K562 (cell line): ENCODE measurements at regions not wholly inside any gene's neighbourhood (a gene's known extent, or its start where the extent isn't known, plus 50 kb on each side); places are given as distances from the start of the nearest gene placed in this dataset.

Source experiments
- ATAC-seq: fragments of 200-7000 bp; cut with Tn5 transposase; 3 replicates; pipeline ENCODE4 v1.9.1; 2020; ENCODE audit warnings: moderate library complexity
- BruUV-seq: library from RNA; stranded (reverse); fragments of 400-500 nt; replicated peaks from 2 replicates; lab custom pipeline; 2021; lab: Mats Ljungman, UMichigan
- CTCF ChIA-PET: fragments of 300-600 bp; formaldehyde crosslinking; extraction: SDS; loops from one replicate; lab custom pipeline; 2021; ENCODE audit warnings: low intra/inter-chr PET ratio; lab: Yijun Ruan, JAX
- POLR2A ChIA-PET: fragments of 300-600, 350-650 bp; sonication (Branson Sonifier 250); formaldehyde crosslinking; extraction: SDS; loops from one replicate; lab custom pipeline; 2021; ENCODE audit warnings: antibody characterized with exemption, inconsistent platforms; lab: Yijun Ruan, JAX
- DNase-seq, 4 experiments: peaks; one replicate each; pipeline versions ENCODE4 v3.0.0 to v3.0.0-alpha.2; 2011 to 2018; ENCODE audit warnings: low spot score in 3 of 4, mixed read lengths in 3 of 4; ENCODE audit errors: extremely low read depth in 1 of 4
- FAIRE-seq: peaks from 2 replicates; lab custom pipeline; 2011; peaks lifted over from hg19 to GRCh38; lab: Jason Lieb, UNC
- H2AFZ ChIP-seq: 2 replicates; pipeline ENCODE4 v1.6.0; 2011; ENCODE audit warnings: low read depth, low read length, control low read depth, inconsistent platforms
- H3K27ac ChIP-seq: fragments of 200-600 bp; 3 replicates; pipeline ENCODE4 v1.8.0; 2011; ENCODE audit warnings: low read depth, mild to moderate bottlenecking, control low read depth, inconsistent platforms, low read length, moderate library complexity, mixed read lengths; ENCODE audit errors: extremely low read depth
- H3K27me3 ChIP-seq, 2 experiments: fragments of 300-600 bp in 1 of 2; 2 replicates in 1 of 2; 3 replicates in 1 of 2; pipeline versions ENCODE4 v1.6.0 to v1.8.0; 2011; ENCODE audit warnings: inconsistent platforms in 2 of 2, low read length in 2 of 2, mild to moderate bottlenecking in 1 of 2, mixed read lengths in 1 of 2, moderate library complexity in 1 of 2; ENCODE audit not compliant: control insufficient read depth in 2 of 2, insufficient read depth in 2 of 2
- H3K36me3 ChIP-seq: fragments of 300-600 bp; 3 replicates; pipeline ENCODE4 v1.8.0; 2011; ENCODE audit warnings: mild to moderate bottlenecking, low read length, inconsistent platforms; ENCODE audit not compliant: control insufficient read depth, insufficient read depth
- H3K4me1 ChIP-seq, 2 experiments: fragments of 200-600 bp in 1 of 2; replicated peaks in 1 of 2; 2 replicates in 1 of 2; 3 replicates in 1 of 2; pipeline versions ENCODE4 v1.5.1 to v1.8.0; 2011; ENCODE audit warnings: inconsistent platforms in 2 of 2, low read length in 2 of 2, mild to moderate bottlenecking in 1 of 2, mixed read lengths in 1 of 2, moderate library complexity in 1 of 2; ENCODE audit not compliant: control insufficient read depth in 2 of 2, insufficient read depth in 2 of 2
- H3K4me2 ChIP-seq: 2 replicates; pipeline ENCODE4 v1.6.1; 2011; ENCODE audit warnings: low read length, control low read depth, inconsistent platforms, mixed read lengths; ENCODE audit not compliant: insufficient read depth
- H3K4me3 ChIP-seq: fragments of 200-600 bp; sonication (generic), shearing (Covaris generic); 2 replicates; pipeline ENCODE4 v1.5.1; 2016; ENCODE audit warnings: control low read depth, inconsistent platforms
- H3K79me2 ChIP-seq: fragments of 200-600 bp; 3 replicates; pipeline ENCODE4 v1.8.0; 2011; ENCODE audit warnings: low read length, inconsistent platforms; ENCODE audit not compliant: control insufficient read depth, insufficient read depth
- H3K9ac ChIP-seq, 2 experiments: 2 replicates each; pipeline versions ENCODE4 v1.6.0 to v1.6.1; 2011; ENCODE audit warnings: low read depth in 2 of 2, low read length in 2 of 2, control low read depth in 1 of 2, inconsistent platforms in 1 of 2, mild to moderate bottlenecking in 1 of 2, mixed read lengths in 1 of 2; ENCODE audit not compliant: insufficient read depth in 1 of 2
- H3K9me1 ChIP-seq: one replicate; pipeline ENCODE4 v1.6.0; 2011; ENCODE audit warnings: inconsistent platforms, mild to moderate bottlenecking, low read length, moderate library complexity; ENCODE audit not compliant: control insufficient read depth, insufficient read depth
- H3K9me3 ChIP-seq: replicated peaks from 2 replicates; pipeline ENCODE4 v1.5.1; 2011; ENCODE audit warnings: low read depth, low read length, inconsistent platforms; ENCODE audit not compliant: control insufficient read depth, insufficient read depth
- H4K20me1 ChIP-seq: replicated peaks from 2 replicates; pipeline ENCODE4 v1.6.1; 2011; ENCODE audit warnings: low read length, inconsistent platforms, mixed read lengths; ENCODE audit not compliant: control insufficient read depth, insufficient read depth
- DIDO1 ChIP-seq: fragments of 450-650 bp; IDR thresholded peaks from 2 replicates; pipeline ENCODE4 v1.6.1; 2016; ENCODE audit warnings: low read depth, missing biosample characterization, missing genetic modification characterization
- GTF3C2 ChIP-seq: IDR thresholded peaks from 3 replicates; pipeline ENCODE4 v1.6.1; 2011; ENCODE audit warnings: borderline replicate concordance, mild to moderate bottlenecking, moderate library complexity; ENCODE audit not compliant: insufficient read length; ENCODE audit errors: extremely low read depth
- WGBS: fragments of 100-300 bp; shearing (Covaris generic); methylation state at CpG from one replicate; pipeline ENCODE4 v1.1.6; 2016; ENCODE audit warnings: low coverage, mixed read lengths; ENCODE audit not compliant: insufficient coverage; ENCODE audit errors: missing lambda C conversion rate; 5-methylcytosine and 5-hydroxymethylcytosine counted together
- in situ Hi-C: fragments of 300-500 bp; cut with MboI; formaldehyde crosslinking; loops from 4 replicates; pipeline ENCODE4 v1.15.0; 2018; ENCODE audit warnings: inconsistent platforms, mixed read lengths
- intact Hi-C: fragments of 100-400 bp; cut with micrococcal nuclease; formaldehyde crosslinking; loops from 2 replicates; pipeline ENCODE4 v1.14.2; 2022

- intact Hi-C loops, result no loop called here
- no peaks in the 10 kb centered on the region for H3K36me3 ChIP-seq
- H3K27me3 ChIP-seq, result no peaks in the 10 kb centered on the region
- no peaks in the 10 kb centered on the region for H4K20me1 ChIP-seq
- CTCF ChIA-PET, result no interaction called here
- no peak overlapping the region for H3K4me3 ChIP-seq
- no peak overlapping the region for H3K9ac ChIP-seq
- H3K9me3 ChIP-seq, result no peaks in the 10 kb centered on the region
- no peaks in the 10 kb centered on the region for H3K4me1 ChIP-seq
- no TSS peak for BruUV-seq
- H3K9me1 ChIP-seq, result no peaks in the 10 kb centered on the region
- no peak for FAIRE-seq
- no peak for TF ChIP-seq GTF3C2
- no peak for TF ChIP-seq DIDO1 (tag)
- TF ChIP-seq, all 486 proteins: peak for 0
- DNase-seq (no peak), ATAC-seq (no peak)
- Histone ChIP-seq H3K79me2 (no peaks in the 10 kb centered on the region), H3K4me2 (no peak overlapping the region), H2AFZ (no peak overlapping the region), H3K27ac (no peak overlapping the region)
- POLR2A ChIA-PET, result no interaction called here
- under 1% methylated on average over 7 of the region's 7 CpGs for WGBS
- in situ Hi-C loops, result no loop called here
These were observed 1198.5 kb downstream of the EFNB2 start for GRCh38 chr13:105336706-105337576.
